ENCODE measurements at regions not wholly inside any gene's neighbourhood (a gene's known extent, or its start where the extent isn't known, plus 50 kb on each side); places are given as distances from the start of the nearest gene placed in this dataset.

GRCh38 chr4:110897784-110898183 lies 274.9 kb upstream of the PITX2 start:
- Mint-ChIP-seq H3K9me3 (ENCODE audit: unreplicated experiment) (no peaks in the 10 kb centered on the region), H3K36me3 (ENCODE audit: insufficient read depth, unreplicated experiment) (no peaks in the 10 kb centered on the region), H3K27me3 (ENCODE audit: insufficient read depth, unreplicated experiment) (no peaks in the 10 kb centered on the region), H3K4me3 (ENCODE audit: unreplicated experiment) (no peak overlapping the region), H3K27ac (ENCODE audit: unreplicated experiment) (no peak overlapping the region), H3K4me1 (ENCODE audit: low read depth, unreplicated experiment) (peaks cover 15% of the 10 kb centered on the region)
- H3K4me3 ChIP-seq (ENCODE audit: low read depth, low read length) = no peak overlapping the region
- no peak for TF ChIP-seq CTCF (IDR thresholded peaks at IDR 0.05; ENCODE audit: insufficient read depth in 1 of 2, low read depth in 1 of 2, low read length in 1 of 2, severe bottlenecking in 1 of 2, unreplicated experiment in 1 of 2)
- H3K27me3 ChIP-seq (replicated peaks; ENCODE audit: control insufficient read depth, insufficient read depth, low read length) = no peaks in the 10 kb centered on the region
- POLR2A ChIA-PET = no interaction called here
- no peaks in the 10 kb centered on the region for H3K36me3 ChIP-seq (ENCODE audit: control insufficient read depth, insufficient read depth, low read length)
- BruUV-seq (replicated peaks) = no TSS peak
- H3K4me1 ChIP-seq = no peaks in the 10 kb centered on the region; the same call in 1 of the 2 replicates
- no peak for DNase-seq
- CTCF ChIA-PET = no interaction called here
- intact Hi-C loops (cut with micrococcal nuclease; ENCODE audit: unreplicated experiment) = no loop called here
- no peaks in the 10 kb centered on the region for H3K9me3 ChIP-seq

- BruUV-seq (replicated peaks) = no TSS peak
- H3K9me3 ChIP-seq = no peaks in the 10 kb centered on the region
- H3K4me3 Mint-ChIP-seq (ENCODE audit: unreplicated experiment) = no peak overlapping the region
Observed at GRCh38 chr4:110898290-110898689, 275.4 kb upstream of the PITX2 start.

GRCh38 chr4:110900213-110900769 lies 277.4 kb upstream of the PITX2 start:
- Mint-ChIP-seq H3K9me3 (ENCODE audit: unreplicated experiment) (no peaks in the 10 kb centered on the region), H3K27me3 (ENCODE audit: insufficient read depth, unreplicated experiment) (no peaks in the 10 kb centered on the region)
- no peaks in the 10 kb centered on the region for H3K27me3 ChIP-seq (replicated peaks; ENCODE audit: control insufficient read depth, insufficient read depth, low read length)

More at GRCh38 chr4:110898290-110898689, 275.4 kb upstream of the PITX2 start:
- no peaks in the 10 kb centered on the region; the same call in 1 of the 2 replicates for H3K4me1 ChIP-seq
- no peaks in the 10 kb centered on the region for H3K36me3 Mint-ChIP-seq (ENCODE audit: insufficient read depth, unreplicated experiment)
- H3K27me3 Mint-ChIP-seq (ENCODE audit: insufficient read depth, unreplicated experiment) = no peaks in the 10 kb centered on the region
- H3K4me1 Mint-ChIP-seq (ENCODE audit: low read depth, unreplicated experiment) = peaks cover 16% of the 10 kb centered on the region
- DNase-seq = no peak
- no peak for TF ChIP-seq CTCF (IDR thresholded peaks at IDR 0.05; ENCODE audit: insufficient read depth in 1 of 2, low read depth in 1 of 2, low read length in 1 of 2, severe bottlenecking in 1 of 2, unreplicated experiment in 1 of 2)
- intact Hi-C loops (cut with micrococcal nuclease; ENCODE audit: unreplicated experiment) = no loop called here
- ChIA-PET POLR2A (no interaction called here), CTCF (no interaction called here)
- no peaks in the 10 kb centered on the region for H3K36me3 ChIP-seq (ENCODE audit: control insufficient read depth, insufficient read depth, low read length)
- no peak overlapping the region for H3K4me3 ChIP-seq (ENCODE audit: low read depth, low read length)
- H3K9me3 Mint-ChIP-seq (ENCODE audit: unreplicated experiment) = no peaks in the 10 kb centered on the region
- no peak overlapping the region for H3K27ac Mint-ChIP-seq (ENCODE audit: unreplicated experiment)
- H3K27me3 ChIP-seq (replicated peaks; ENCODE audit: control insufficient read depth, insufficient read depth, low read length) = no peaks in the 10 kb centered on the region

More at GRCh38 chr4:110900213-110900769, 277.4 kb upstream of the PITX2 start:
- no peak for TF ChIP-seq CTCF (IDR thresholded peaks at IDR 0.05; ENCODE audit: insufficient read depth in 1 of 2, low read depth in 1 of 2, low read length in 1 of 2, severe bottlenecking in 1 of 2, unreplicated experiment in 1 of 2)
- BruUV-seq (replicated peaks) = no TSS peak
- CTCF ChIA-PET = no interaction called here
- Histone ChIP-seq H3K36me3 (ENCODE audit: control insufficient read depth, insufficient read depth, low read length) (no peaks in the 10 kb centered on the region), H3K4me1 (peaks cover 13% of the 10 kb centered on the region), H3K9me3 (no peaks in the 10 kb centered on the region), H3K4me3 (ENCODE audit: low read depth, low read length) (no peak overlapping the region)
- H3K4me1 Mint-ChIP-seq (ENCODE audit: low read depth, unreplicated experiment) = peaks cover 16% of the 10 kb centered on the region
- no peak overlapping the region for H3K27ac Mint-ChIP-seq (ENCODE audit: unreplicated experiment)
- no peak overlapping the region for H3K4me3 Mint-ChIP-seq (ENCODE audit: unreplicated experiment)
- POLR2A ChIA-PET = no interaction called here
- H3K36me3 Mint-ChIP-seq (ENCODE audit: insufficient read depth, unreplicated experiment) = no peaks in the 10 kb centered on the region
- intact Hi-C loops (cut with micrococcal nuclease; ENCODE audit: unreplicated experiment) = no loop called here
- DNase-seq = no peak
